Nephron (organoid): ENCODE measurements at regions not wholly inside any gene's neighbourhood (a gene's known extent, or its start where the extent isn't known, plus 50 kb on each side); places are given as distances from the start of the nearest gene placed in this dataset.

Experiments used
- H3K27ac Mint-ChIP-seq, 3 experiments: 2 replicates each; pipeline ENCODE4 v1.8.0; 2020; ENCODE audit warnings: mixed read lengths in 3 of 3, mild to moderate bottlenecking in 2 of 3, moderate library complexity in 1 of 3
- H3K27me3 Mint-ChIP-seq: 2 replicates; pipeline ENCODE4 v1.8.0; 2021; ENCODE audit warnings: low read depth, mild to moderate bottlenecking, moderate library complexity, mixed read lengths
- H3K36me3 Mint-ChIP-seq: 2 replicates; pipeline ENCODE4 v1.8.0; 2020; ENCODE audit warnings: low read depth, mixed read lengths
- H3K4me1 Mint-ChIP-seq: 2 replicates; pipeline ENCODE4 v1.8.0; 2020; ENCODE audit warnings: mixed read lengths
- H3K4me3 Mint-ChIP-seq, 3 experiments: 2 replicates each; pipeline ENCODE4 v1.8.0; 2020; ENCODE audit warnings: mild to moderate bottlenecking in 3 of 3, mixed read lengths in 3 of 3, moderate library complexity in 2 of 3
- H3K9me3 Mint-ChIP-seq: 2 replicates; pipeline ENCODE4 v1.8.0; 2020; ENCODE audit warnings: mixed read lengths
- TF ChIP-seq, protein P1 (sequence below), 3 experiments: fragments of 200-600 bp; sonication (generic); IDR thresholded peaks; one replicate each; pipeline ENCODE4 v1.5.0; 2021; ENCODE audit warnings: antibody characterized with exemption in 3 of 3; ENCODE audit not compliant: unreplicated experiment in 3 of 3

DNA sequence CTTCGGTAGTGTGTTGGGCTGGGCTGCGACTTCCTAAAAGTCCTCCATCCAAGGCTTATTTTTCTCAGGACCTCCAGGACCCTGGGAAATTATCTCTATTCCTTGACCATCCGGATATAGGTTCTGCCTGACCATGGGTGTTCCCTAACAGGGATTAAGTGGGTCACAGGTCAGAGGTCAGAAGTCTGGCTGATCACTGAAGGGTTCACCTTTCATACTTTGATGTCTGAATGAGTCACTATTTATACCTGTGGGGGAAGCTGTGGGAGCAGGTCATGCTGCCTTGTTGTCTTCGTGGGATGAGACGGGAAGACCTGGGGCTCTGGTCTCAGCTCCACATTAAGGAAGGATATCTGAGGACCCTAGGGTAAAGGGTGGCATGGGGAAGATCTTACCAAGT is 65.0 kb upstream of the ETV3 start:
- H3K27me3 Mint-ChIP-seq = peaks cover 11% of the 10 kb centered on the region
- no peak overlapping the region for H3K4me3 Mint-ChIP-seq
- H3K9me3 Mint-ChIP-seq = no peaks in the 10 kb centered on the region
- H3K27ac Mint-ChIP-seq = no peak overlapping the region
- no peaks in the 10 kb centered on the region for H3K36me3 Mint-ChIP-seq
- TF ChIP-seq, protein P1, sequence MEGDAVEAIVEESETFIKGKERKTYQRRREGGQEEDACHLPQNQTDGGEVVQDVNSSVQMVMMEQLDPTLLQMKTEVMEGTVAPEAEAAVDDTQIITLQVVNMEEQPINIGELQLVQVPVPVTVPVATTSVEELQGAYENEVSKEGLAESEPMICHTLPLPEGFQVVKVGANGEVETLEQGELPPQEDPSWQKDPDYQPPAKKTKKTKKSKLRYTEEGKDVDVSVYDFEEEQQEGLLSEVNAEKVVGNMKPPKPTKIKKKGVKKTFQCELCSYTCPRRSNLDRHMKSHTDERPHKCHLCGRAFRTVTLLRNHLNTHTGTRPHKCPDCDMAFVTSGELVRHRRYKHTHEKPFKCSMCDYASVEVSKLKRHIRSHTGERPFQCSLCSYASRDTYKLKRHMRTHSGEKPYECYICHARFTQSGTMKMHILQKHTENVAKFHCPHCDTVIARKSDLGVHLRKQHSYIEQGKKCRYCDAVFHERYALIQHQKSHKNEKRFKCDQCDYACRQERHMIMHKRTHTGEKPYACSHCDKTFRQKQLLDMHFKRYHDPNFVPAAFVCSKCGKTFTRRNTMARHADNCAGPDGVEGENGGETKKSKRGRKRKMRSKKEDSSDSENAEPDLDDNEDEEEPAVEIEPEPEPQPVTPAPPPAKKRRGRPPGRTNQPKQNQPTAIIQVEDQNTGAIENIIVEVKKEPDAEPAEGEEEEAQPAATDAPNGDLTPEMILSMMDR (IDR thresholded peaks at IDR 0.05; ENCODE audit: unreplicated experiment in 3 of 3) = no peak
- no peaks in the 10 kb centered on the region for H3K4me1 Mint-ChIP-seq

DNA sequence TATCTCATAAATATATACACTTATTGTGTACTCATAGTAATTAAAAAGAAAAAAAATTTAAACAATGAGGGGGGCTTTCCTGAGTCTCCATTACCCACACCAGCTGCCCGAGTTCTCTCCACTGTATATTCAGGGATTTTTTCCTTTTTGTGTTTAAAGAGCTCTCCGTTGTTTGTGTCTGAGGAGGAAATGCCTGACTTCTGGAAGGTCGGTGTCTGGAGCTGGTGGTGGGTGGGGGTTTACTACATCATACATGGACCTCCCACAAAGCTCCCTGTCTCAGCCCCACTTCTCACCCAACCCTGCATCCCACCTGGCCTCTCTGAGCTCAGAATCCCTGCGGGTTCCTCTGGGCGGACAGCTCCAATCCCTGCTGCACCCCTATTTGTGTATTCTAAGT is 64.1 kb upstream of the ETV3 start:
- H3K9me3 Mint-ChIP-seq = no peaks in the 10 kb centered on the region
- TF ChIP-seq, protein P1 (IDR thresholded peaks at IDR 0.05; ENCODE audit: unreplicated experiment in 3 of 3) = no peak

DNA sequence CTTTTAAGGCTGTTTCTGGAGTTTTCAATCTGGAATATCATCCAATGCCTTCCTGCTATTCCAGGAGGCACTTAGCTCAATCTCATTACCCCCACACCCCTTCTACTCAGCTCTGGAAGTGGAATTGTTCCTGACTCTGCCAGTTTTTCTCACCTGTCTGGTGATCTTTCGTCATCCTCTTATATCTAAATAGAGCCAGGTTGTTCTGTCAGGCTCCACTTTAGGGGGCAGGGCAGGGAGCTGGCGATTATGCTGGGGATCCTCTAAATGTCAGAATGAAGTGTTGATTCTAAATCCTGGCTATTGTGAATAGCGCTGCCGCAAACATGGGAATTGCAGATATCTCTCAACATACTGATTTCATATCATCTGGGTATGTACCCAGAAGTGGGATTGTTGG is 63.6 kb upstream of the ETV3 start:
- Mint-ChIP-seq H3K36me3 (no peaks in the 10 kb centered on the region), H3K4me3 (no peak overlapping the region), H3K4me1 (no peaks in the 10 kb centered on the region), H3K27ac (no peak overlapping the region), H3K9me3 (no peaks in the 10 kb centered on the region), H3K27me3 (peaks cover 11% of the 10 kb centered on the region)
- TF ChIP-seq, protein P1 (IDR thresholded peaks at IDR 0.05; ENCODE audit: unreplicated experiment in 3 of 3) = no peak

More for the DNA sequence above, 64.1 kb upstream of the ETV3 start:
- no peak overlapping the region for H3K4me3 Mint-ChIP-seq
- no peaks in the 10 kb centered on the region for H3K36me3 Mint-ChIP-seq
- H3K27me3 Mint-ChIP-seq = peaks cover 11% of the 10 kb centered on the region
- H3K4me1 Mint-ChIP-seq = no peaks in the 10 kb centered on the region
- no peak overlapping the region for H3K27ac Mint-ChIP-seq

DNA sequence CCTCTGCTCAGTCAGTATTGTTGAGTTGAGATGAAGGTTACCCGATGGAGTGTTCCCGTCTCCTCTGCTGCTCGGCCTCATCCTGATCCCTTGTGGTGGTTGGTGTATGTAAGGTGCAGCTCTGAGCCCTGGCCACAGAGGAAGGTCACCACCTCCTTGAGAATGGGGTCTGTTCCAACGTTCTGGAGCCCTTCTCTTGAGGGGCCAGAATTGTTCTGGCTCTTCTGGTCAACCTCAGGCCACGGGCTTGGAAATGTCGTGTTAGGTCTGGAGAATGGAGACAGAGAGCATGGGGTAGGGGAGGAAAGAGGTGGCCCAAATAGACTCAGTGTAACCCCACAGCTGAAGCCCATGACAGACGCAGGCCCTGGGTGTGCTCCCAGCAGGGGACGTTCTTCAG is 62.3 kb upstream of the ETV3 start:
- TF ChIP-seq, protein P1 (IDR thresholded peaks at IDR 0.05; ENCODE audit: unreplicated experiment in 3 of 3) = no peak
- H3K27ac Mint-ChIP-seq = no peak overlapping the region
- H3K4me3 Mint-ChIP-seq = no peak overlapping the region
- no peaks in the 10 kb centered on the region for H3K36me3 Mint-ChIP-seq
- no peaks in the 10 kb centered on the region for H3K9me3 Mint-ChIP-seq
- no peaks in the 10 kb centered on the region for H3K4me1 Mint-ChIP-seq
- peaks cover 15% of the 10 kb centered on the region for H3K27me3 Mint-ChIP-seq

DNA sequence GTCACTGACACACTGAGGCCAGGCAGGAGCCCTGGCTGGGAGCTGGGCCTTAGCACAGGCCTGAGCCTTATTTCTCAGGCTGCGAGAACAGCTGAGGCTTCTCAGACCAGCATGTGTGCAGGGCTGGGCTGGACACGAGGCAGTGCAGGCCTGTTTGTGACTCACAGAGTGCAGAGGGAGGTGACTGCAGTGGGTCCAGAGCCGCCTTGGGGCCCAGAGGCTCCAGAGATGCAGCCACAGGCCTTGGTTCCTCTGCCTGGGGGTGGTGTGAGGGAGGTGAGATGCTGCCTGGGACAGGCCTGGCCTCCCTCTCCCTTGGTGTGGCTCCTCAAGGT is 61.2 kb upstream of the ETV3 start:
- Mint-ChIP-seq H3K27ac (no peak overlapping the region), H3K4me1 (no peaks in the 10 kb centered on the region), H3K9me3 (no peaks in the 10 kb centered on the region), H3K36me3 (no peaks in the 10 kb centered on the region), H3K27me3 (peaks cover 11% of the 10 kb centered on the region), H3K4me3 (no peak overlapping the region)
- TF ChIP-seq, protein P1 (IDR thresholded peaks at IDR 0.05; ENCODE audit: unreplicated experiment in 3 of 3) = no peak

DNA sequence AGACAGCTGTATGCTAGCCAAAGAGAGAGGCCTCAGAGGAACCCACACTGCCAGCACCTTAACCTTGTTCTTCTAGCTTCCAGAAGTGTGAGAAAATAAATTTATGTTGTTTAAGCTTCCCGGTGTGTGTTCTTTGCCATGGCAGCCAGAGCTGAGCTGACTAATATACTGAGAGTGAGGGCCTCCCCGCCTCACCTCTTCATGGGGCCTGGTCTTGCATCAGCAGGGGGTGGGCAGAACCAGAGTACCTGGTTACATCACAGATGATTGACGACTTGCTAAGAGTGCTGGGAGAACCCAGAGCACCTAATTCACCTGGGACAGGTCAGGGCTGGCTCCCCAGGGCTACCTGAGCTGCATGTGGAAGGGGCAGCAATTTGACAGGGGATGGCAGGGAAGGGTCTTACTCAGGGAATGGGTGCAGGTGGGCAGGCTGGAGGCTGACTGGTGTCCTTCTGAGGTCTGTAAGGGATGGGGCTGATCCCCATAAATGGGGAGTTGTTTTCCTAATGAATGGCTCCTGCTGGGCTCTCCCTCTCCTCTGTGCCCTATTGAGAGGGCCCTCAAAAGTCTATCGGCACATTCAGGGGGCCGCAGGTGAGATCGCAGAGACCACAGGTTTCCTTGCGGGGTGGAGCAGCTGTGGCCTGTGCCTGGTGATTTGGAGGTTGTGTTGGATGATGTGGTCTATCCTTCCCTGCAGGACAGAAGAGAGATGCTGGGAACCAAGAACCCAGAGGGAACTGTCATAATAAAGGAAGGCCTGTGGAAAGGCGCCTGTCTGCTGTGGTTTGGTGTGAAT is 60.6 kb upstream of the ETV3 start:
- H3K27ac Mint-ChIP-seq = no peak overlapping the region
- no peak overlapping the region for H3K4me3 Mint-ChIP-seq
- no peaks in the 10 kb centered on the region for H3K9me3 Mint-ChIP-seq
- peaks cover 12% of the 10 kb centered on the region for H3K27me3 Mint-ChIP-seq
- TF ChIP-seq, protein P1 (IDR thresholded peaks at IDR 0.05; ENCODE audit: unreplicated experiment in 3 of 3) = no peak
- no peaks in the 10 kb centered on the region for H3K4me1 Mint-ChIP-seq
- no peaks in the 10 kb centered on the region for H3K36me3 Mint-ChIP-seq
